Fibroblast of gingiva (primary cell): ENCODE measurements at regions not wholly inside any gene's neighbourhood (a gene's known extent, or its start where the extent isn't known, plus 50 kb on each side); places are given as distances from the start of the nearest gene placed in this dataset.
"Not testable (repeated sequence)": the region's sequence is repeated elsewhere in the genome, so short reads cannot be mapped to it uniquely, and the experiment has no call there.

Experiments used
- DNase-seq: peaks from one replicate; pipeline ENCODE4 v3.0.0-alpha.2; 2011; ENCODE audit warnings: low read depth

DNA sequence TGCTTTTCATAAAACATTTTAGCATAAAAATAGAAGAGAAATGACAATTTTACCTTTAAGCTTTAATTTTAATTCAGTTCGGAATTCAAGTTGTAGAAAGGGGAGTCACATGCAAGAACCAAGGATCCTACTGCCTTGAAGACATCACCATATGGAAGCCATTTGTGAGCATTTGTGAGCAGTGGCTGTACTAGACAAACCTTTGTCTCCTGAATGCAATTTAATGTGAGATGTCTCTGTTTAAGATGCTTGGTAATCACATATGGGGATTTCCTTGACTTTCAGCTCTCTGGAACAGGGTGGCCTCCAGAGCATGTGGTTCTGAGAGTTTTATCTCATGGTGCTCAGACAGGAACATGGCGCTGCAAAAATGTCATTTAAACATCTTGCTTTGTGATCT lies 421.8 kb downstream of the NYAP2 start:
- no peak for DNase-seq

DNA sequence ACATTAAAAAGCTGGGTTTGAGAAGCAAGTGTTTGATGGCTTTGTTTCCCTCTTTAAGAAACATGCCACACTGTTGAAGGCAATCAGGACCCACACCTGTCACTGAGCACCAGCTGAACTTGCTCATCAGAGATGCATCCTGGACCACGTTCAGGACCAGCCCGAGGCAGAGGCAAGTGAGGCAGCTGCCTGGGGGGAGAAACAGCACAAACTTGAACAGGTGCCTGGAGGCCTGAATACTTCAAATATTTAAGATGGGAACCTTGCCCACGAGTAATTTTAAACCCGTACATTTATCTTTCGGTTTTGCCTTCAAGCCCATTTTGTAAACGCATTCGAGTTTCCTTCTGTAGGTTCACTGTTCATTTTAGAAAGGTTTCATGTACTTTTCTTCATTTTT lies 421.3 kb downstream of the NYAP2 start:
- no peak for DNase-seq

DNA sequence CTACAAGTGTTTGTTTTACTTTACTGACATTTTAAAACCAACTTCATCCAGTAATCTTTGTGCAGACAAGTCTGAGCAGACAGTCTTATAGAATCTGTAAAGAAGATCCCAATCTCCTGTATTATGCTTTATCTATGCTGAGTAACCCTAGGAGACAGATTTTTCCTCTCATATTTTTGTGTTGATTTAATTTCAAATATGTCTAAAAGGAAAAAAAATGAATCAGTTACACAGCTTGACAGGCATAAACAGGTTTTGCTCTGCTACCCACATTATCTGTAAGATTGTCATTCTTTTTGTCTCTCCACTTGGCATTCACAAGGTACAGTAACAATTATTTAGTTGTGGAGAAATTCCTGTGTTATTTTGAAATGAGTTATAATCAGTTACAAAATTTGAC lies 415.0 kb downstream of the NYAP2 start:
- no peak for DNase-seq

DNA sequence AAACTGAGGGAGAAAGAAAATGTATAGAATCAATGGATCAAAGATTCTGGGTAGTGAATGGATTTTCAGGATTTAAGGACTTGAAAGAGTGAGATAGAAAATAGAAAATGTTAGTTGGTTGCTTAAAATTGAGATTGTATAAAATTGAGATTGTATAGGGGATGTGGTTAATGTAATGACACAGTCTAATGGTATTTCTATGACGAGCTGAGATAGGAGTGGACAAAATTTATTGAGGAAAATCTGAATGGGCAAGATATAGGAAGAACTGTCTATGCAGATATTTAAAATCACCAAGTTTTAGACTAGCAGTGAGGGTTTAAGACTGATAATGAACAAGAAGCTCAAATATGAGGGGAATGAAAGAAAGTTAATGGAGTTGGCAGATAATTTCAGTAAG lies 406.6 kb downstream of the NYAP2 start:
- DNase-seq: no peak

DNA sequence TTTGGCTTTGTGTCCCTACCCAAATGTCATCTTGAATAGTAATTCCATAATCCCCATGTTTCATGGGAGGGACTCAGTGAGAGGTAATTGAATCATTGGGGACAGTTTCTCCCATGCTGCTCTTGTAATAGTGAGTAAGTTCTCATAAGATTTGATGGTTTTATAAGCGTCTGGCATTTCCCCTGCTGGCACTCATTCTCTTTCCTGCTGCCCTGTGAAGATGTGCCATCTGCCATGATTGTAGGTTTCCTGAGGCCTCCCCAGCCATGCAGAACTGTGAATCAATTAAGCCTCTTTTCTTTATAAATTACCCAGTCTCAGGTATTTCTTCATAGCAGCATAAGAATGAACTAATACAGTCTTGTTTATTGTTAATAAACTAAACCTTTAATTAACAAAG lies 402.6 kb downstream of the NYAP2 start:
- DNase-seq: not testable (repeated sequence)

DNA sequence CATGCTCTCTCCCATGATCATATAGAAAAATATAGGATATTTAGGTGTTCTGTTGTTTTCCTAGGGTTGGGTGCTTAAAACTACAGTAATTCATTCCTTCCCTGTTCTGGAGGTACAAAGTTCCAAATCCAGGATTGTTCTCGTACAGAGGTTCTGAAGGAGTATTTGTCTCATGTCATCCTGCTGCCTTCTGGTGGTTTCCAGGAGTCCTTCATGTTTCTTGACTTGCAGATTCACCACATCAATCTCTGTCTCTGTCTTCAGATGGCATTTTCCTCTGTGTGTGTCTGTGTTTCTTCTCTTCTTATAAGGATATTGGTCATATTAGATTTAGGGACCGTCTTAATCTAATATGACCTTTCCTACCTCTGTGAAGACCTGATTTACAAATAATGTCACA lies 397.9 kb downstream of the NYAP2 start:
- no peak for DNase-seq

DNA sequence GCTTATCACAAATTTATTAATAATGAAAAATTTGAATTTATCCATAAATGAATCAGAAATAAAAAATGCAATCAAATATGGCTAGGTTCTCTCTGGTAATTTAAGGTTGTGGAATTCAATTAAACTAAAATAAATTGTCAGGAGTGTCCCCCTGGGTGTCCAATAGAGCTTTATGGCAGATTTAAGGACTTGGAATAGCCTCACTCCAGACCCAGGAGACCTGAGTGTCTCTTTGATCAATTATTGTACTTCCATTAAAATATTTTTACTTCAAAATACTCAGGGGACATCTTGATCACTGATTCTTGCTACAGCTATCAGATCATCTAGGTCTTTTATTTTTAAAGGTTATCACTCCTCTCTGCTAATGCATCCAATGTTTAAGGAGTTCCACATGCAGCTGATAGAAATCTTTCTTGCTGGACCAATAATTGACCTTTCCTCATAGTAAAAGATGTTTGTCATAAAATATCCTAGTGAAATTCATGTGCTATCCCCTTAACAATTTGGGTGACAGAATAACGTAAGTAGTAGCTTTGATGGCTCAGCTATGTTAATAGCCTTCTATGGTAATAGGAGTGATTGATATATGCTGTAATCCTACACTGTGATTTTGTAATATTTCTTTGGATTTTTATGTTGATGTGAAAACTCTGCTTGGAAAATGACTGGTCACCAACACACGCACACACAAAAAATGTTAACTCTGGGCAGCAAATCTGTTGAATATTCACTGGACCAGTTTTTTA lies 395.3 kb downstream of the NYAP2 start:
- no peak for DNase-seq

DNA sequence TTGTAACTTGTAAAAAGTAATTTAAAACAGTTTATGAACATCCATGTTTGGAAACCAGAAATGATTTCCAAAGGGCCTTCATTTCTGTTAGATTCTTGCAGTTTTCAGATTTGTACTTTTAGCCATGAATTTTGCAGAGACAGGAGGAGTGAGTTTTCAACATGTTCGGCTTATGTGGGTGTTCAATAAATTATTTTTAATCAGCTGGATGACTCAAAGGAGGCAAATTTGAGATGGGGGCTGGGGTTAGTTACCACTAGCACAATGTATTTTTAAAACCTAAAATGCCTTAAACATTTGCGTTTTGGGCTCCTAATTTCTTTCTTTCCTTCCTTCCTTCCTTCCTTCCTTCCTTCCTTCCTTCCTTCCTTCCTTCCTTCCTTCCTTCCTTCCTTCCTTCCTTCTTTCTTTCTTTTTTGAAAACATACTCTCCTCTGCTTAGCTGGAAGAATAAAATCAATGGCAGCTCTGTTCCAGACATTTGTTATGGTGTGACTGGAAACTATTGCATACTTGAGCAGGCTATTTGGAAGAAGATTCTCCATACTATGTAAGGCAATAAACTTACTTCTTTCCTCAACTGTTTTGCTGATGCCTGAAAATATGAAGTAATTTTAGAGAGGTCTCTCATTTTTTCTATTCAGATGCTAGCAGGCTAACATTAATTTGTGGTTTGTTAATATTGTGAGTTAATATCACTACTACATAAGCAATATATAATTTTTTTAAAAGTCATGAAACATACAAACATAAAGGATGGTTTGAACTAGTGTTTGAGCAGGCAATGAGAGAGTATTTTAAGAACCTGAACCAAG lies 394.4 kb downstream of the NYAP2 start:
- no peak for DNase-seq

DNA sequence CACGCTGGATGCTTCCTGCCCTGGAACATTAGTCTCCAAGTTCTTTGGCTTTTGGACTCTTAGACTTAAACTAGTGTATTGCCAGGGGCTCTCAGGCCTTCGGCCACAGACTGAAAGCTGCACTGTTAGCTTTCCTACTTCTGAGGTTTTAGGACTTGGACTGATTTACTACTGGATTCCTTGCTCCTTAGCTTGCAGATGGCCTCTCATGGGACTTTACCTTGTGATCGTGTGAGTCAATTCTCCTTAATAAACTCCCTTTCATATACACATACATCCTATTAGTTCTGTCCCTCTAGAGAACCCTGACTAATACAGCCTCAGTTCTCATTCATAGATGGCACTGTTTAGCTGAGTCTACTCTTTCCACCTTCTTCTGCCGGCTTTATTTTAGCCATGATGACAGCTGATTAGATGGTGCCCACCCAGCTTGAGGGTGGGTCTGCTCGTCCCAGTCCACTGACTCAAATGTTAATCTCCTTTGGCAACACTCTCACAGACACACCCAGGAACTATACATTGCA lies 389.1 kb downstream of the NYAP2 start:
- no peak for DNase-seq

DNA sequence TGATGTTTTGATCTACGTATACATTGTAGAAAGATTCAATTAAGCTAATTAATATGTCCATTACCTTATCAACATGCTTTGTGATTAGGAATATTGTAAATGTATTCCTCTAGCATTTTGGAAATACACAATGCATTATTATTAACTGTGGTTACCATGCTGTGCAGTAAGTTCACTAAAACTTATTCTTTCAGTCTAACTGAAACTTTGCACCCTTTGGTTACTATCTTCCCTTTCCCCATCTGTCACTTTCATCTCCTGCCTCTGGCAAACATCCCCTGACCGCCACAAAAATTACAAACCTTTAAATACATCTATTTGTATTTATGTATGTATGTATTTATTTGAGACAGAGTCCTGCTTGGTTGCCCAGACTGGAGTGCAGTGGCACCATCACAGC lies 388.0 kb downstream of the NYAP2 start:
- no peak for DNase-seq

DNA sequence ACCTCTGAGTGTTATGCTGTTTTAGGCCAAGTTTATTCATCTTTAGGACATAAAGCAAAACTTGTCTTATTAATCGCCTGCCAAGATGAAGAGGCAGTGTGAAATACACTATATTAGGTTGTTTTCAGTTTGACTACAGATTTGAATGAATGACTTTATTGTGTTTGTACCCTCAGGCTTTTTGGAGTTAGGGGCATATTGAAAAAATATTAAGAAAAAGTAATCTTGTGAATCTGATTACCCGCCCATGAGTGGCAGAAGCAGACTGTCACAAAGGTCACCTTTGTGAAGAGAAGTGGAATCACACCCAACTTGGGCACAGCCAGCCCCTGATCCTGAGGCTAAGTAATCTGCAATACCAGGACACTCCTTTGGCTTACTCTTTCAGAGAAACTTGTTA lies 382.5 kb downstream of the NYAP2 start:
- no peak for DNase-seq

DNA sequence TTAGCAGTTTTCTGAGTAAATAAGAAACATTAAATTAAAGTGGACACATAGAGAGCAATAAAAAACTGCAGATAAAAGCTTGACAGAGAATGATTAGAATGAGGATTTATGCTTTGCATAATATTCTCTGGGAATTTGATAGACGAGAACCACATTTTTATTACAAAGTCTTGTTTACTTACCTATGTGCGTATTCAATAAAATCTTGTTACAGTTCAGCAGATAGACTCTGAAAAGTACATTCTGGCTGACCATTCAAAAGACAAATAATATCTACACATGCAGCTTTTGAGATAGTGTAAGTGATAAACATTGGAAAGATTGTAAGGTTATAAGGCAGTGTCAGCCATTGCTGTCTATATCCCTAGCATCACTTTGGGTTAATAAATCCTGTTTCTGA lies 381.6 kb downstream of the NYAP2 start:
- DNase-seq: no peak

DNA sequence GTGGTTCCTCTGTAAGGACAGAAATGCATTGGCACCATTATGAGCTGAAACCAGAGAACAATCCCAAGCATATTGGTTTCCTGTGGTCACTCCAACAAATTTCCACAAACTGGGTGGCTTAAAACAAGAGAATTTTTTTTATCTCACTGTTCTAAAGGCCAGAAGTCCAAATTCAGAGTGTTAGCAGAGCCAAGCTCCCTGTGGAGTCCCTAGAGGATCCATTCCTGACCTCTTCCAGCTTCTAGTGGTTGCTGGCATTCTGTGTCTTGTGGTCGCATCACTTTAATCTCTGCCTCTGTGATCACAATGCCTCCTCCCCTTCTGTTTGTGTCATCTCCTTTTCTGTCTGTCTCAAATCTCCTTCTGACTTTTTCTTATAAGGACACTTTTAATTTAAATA lies 380.3 kb downstream of the NYAP2 start:
- peak; percentile 90 for DNase-seq

DNA sequence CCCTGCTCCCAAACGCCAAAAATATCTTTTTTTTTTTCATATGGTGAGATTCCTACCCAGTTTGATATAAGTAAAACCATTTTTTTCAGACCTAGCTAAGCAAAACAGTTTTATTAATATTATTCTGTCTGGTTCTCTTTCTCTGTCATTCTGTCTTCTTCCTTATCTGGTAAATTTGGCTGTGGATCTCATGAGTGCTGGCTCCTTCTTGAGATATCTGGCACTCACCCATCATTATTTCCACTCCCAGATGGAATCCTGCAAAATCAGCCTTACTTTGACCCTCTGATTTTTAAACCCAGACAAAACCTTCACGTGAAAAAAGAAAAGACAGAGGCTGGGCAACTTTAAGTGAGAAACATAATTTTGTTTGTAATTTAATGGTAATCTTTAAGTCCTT lies 373.6 kb downstream of the NYAP2 start:
- no peak for DNase-seq

DNA sequence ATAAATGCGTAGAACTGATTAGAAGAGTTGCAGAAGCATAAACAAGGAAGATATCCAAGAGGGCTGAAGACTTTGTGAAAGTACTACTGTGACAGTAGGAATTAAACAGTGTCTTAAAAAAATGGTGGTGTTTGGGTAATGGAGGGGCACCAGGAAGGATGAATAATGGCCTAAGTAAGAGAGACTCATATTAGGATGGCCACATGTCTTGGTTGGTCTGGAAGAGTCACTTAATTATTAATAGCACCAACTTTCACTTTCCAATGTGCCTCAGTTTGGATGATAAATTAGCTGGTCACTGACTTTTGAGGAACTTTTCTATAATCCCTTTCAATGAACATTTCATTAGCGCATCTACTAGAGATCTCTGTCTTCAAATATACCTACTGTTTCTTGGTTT lies 372.2 kb downstream of the NYAP2 start:
- DNase-seq: no peak

DNA sequence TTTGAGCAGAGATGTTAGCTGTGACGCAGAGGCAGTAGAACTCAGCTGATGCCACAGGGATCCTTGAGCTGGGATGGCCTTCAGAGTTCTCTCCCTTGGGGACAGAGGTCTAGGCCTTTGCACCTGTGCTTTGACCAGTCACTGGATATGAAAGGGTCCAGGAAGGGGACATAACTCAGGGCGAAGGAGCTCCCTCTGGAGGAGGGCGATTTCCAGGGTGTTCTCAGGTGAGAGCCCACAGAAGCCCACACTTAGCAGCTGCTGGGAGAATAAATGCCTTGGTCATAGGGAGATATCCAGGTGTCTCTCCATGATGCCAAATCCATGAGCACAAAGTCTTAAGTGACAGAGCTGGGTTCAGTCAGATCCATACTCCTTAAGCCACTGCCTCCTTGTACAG lies 369.2 kb downstream of the NYAP2 start:
- no peak for DNase-seq

DNA sequence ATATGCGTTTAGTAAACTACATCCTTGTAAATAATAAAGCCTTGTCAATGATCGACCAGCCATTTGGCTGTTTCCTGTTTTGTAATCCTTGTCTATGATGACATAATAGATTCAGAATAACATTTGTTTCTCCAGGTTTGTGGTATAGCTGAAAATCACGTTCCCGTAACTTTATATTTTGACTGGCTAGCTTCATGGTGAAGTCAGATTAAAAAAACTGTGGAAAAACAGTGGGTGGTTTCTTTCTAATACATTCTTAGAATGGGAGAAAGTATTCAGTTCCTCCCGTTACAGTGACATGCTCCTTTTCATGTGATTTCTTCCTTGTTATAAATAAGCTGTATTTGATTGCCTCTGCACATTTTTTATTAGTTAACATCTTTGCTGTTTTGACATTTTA lies 366.9 kb downstream of the NYAP2 start:
- peak; percentile 22 for DNase-seq

DNA sequence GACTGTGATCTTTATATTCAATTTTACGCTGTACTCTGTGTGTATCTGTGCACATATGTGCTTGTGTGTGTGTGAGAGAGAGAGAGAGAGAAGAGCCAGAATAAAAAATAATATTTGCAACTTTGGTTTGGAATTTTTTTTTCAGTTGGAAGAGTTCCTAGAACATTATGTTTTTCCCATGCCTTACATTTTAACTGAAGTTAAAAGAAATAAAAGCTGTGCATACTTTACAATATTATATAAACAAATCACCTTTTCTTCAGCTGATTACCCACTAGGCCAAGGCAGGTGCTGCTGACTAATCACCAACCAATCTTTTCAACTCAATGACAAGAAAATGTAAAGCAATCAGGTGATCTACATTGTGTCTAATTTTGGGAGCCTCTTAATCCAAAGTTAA lies 366.3 kb downstream of the NYAP2 start:
- peak; percentile 9 for DNase-seq

DNA sequence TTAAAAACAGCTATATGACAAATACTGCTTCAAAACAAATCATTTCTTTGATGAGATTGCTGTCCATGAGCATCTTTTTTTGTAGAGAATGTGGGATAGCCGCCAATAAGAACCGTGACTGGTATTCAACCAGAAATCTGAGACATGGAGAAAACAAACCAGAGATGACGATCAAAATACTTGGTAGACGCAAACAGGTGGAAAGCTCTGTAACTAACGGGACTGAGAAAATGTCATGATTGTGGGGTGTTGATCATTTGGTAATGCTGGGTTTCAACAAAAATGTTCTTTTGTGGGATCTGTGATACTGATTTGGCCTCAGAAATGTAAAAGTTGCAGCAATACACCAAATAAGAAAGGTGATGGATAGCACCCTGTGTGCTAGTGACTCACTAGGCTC lies 364.8 kb downstream of the NYAP2 start:
- DNase-seq: peak; percentile 73

DNA sequence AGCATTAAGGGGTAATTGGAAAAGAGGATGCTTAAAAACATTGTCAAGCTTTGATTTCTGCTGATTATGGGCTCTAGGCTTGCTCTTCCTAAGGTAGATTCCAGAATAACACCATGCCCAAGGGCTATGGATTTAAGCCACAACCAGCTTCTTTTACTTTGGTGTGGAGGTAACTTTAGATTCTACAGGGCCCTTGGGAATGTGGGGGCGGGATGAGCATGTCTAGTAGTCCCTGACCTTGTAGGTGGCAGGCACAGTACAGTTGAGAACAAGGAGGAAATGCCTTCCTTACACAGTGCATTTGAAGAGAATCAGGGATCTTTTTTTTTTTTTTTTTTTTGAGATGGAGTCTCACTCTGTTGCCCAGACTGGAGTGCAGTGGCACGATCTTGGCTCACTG lies 364.2 kb downstream of the NYAP2 start:
- DNase-seq: no peak

DNA sequence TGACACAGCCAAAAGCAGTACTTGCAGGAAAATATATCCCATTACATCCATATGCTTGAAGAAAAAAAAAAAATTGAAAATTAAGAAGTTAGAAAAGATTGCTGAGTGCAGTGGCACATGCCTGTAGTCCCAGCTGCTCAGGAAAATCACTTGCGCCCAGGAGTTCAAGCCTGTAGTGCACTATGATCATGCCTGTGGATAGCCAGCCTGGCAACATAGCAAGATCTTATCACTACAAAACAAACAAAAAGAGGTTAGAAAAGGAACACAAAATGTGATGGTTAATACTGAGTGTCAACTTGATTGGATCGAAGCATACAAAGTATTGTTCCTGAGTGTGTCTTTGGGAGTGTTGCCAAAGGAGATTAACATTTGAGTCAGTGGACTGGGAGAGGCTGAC lies 361.9 kb downstream of the NYAP2 start:
- DNase-seq: no peak

DNA sequence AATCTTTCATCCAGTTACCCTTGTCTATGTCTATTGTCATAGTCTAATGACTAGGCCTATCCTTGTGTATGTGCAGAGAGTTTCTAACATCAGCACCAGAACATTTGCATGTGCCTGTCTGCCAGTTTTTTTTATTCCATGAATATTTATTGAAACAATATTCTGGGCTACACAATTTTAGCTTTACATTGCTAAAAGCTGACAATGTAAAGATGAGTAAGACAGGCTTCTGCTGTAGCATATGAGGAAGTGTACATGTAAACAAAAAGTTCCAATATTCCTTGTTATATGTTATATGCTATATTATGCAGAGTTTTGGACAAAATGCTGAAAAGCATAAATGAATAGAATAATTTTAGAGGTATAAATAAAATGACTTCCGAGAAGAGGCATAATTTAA lies 357.7 kb downstream of the NYAP2 start:
- DNase-seq: no peak

DNA sequence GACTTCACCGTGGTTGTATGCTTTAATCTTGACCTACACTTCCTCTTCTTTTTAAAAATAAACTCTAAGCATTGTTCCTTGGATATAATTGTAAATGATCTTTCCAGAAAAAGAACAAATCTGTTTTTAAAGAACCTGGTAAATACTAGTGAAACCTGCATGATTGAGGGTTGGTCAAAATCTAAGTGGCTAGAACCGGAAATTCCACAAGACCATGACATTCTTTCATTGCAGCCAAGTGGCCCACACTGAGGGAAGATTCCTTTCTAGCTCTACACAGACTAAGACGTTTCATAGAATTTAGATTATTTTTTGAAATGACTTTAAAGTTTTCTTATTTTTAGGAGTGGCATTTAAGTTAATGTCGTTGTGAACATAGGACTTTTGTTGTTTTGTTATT lies 356.7 kb downstream of the NYAP2 start:
- DNase-seq: no peak

DNA sequence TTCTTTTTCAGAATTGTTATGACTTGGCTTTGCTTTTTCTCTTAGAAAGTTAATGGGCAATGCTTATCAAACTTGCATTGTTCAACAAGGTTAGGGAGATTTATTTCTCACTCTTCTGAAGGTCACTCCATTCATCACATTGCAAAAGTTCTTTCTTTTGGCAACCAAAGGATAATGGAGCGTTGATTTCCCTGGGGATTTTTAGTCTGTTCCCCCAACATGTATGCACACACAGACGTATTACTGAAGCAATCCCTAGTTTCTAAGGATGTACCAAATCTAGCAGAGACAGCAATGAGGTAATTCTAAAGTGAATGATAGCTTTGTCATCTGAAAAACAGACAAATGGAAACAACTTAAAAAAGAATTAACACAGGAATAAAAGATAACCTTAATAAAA lies 349.1 kb downstream of the NYAP2 start:
- no peak for DNase-seq
